SH-SY5Y (cell line): ENCODE measurements at regions not wholly inside any gene's neighbourhood (a gene's known extent, or its start where the extent isn't known, plus 50 kb on each side); places are given as distances from the start of the nearest gene placed in this dataset.

Source experiments
- GATA2 ChIP-seq: IDR thresholded peaks from 2 replicates; pipeline ENCODE4 v1.6.1; 2011; ENCODE audit warnings: mild to moderate bottlenecking, low read depth, low read length
- GATA3 ChIP-seq: IDR thresholded peaks from 2 replicates; pipeline ENCODE4 v1.6.1; 2011; ENCODE audit warnings: low read depth, mild to moderate bottlenecking, low read length, moderate library complexity

DNA sequence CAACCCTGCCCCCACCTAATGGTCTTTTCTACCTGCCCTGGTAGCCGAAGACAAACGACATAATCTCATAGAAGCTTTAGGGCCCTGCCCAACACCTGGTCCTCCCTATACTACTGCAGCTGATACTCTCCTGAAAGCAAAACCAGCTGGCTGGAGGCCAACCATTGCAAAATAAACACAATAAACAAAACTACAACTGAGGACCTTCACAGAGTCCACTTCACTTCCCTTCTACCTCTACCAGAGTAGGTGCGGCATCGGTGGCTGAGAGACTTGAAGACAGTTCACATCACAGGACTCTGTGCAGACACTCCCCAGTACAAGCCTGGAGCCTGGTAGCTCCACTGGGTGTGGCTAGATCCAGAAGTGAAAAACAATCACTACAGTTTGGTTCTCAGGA, 476.2 kb downstream of the MMUT start:
- TF ChIP-seq GATA2 (no peak), GATA3 (no peak)
